Ecto neural progenitor cell (in vitro differentiated cells): ENCODE measurements at regions not wholly inside any gene's neighbourhood (a gene's known extent, or its start where the extent isn't known, plus 50 kb on each side); places are given as distances from the start of the nearest gene placed in this dataset.
"Not testable (repeated sequence)": the region's sequence is repeated elsewhere in the genome, so short reads cannot be mapped to it uniquely, and the experiment has no call there.

Experiments
- DNase-seq: peaks from one replicate; pipeline ENCODE4 v3.0.0-alpha.2; 2018; ENCODE audit warnings: low spot score

- DNase-seq, result no peak
Observed at GRCh38 chr12:73529231-73529630, 1008.4 kb upstream of the ATXN7L3B start.

- no peak for DNase-seq
Observed at GRCh38 chr12:73529954-73530353, 1007.7 kb upstream of the ATXN7L3B start.

- no peak for DNase-seq
Observed at GRCh38 chr12:73531752-73532151, 1005.9 kb upstream of the ATXN7L3B start.

- DNase-seq, result no peak
Observed at GRCh38 chr12:73547421-73547820, 990.2 kb upstream of the ATXN7L3B start.

- DNase-seq, result no peak
Observed at GRCh38 chr12:73585136-73585535, 952.5 kb upstream of the ATXN7L3B start.

- DNase-seq, result no peak
Observed at GRCh38 chr12:73589220-73589619, 948.4 kb upstream of the ATXN7L3B start.

- no peak for DNase-seq
Observed at GRCh38 chr12:73598626-73599025, 939.0 kb upstream of the ATXN7L3B start.

GRCh38 chr12:73599268-73599667 lies 938.4 kb upstream of the ATXN7L3B start:
- DNase-seq, result no peak

GRCh38 chr12:73605925-73606324 lies 931.7 kb upstream of the ATXN7L3B start:
- DNase-seq, result peak; percentile 50

GRCh38 chr12:73612551-73612950 lies 925.1 kb upstream of the ATXN7L3B start:
- DNase-seq, result no peak

GRCh38 chr12:73623421-73623820 lies 914.2 kb upstream of the ATXN7L3B start:
- no peak for DNase-seq

GRCh38 chr12:73625226-73625625 lies 912.4 kb upstream of the ATXN7L3B start:
- DNase-seq, result no peak

- DNase-seq, result no peak
Observed at GRCh38 chr12:73629171-73629570, 908.5 kb upstream of the ATXN7L3B start.

- no peak for DNase-seq
Observed at GRCh38 chr12:73629893-73630831, 907.5 kb upstream of the ATXN7L3B start.

- no peak for DNase-seq
Observed at GRCh38 chr12:73632191-73632590, 905.4 kb upstream of the ATXN7L3B start.

GRCh38 chr12:73632661-73633060 lies 905.0 kb upstream of the ATXN7L3B start:
- no peak for DNase-seq

GRCh38 chr12:73639397-73639796 lies 898.2 kb upstream of the ATXN7L3B start:
- DNase-seq, result not testable (repeated sequence)

- no peak for DNase-seq
Observed at GRCh38 chr12:73656375-73656774, 881.3 kb upstream of the ATXN7L3B start.

- no peak for DNase-seq
Observed at GRCh38 chr12:73659802-73660201, 877.8 kb upstream of the ATXN7L3B start.

GRCh38 chr12:73665193-73665592 lies 872.4 kb upstream of the ATXN7L3B start:
- no peak for DNase-seq

GRCh38 chr12:73671550-73671949 lies 866.1 kb upstream of the ATXN7L3B start:
- DNase-seq, result not testable (repeated sequence)

GRCh38 chr12:73677520-73678291 lies 859.9 kb upstream of the ATXN7L3B start:
- no peak for DNase-seq

GRCh38 chr12:73678335-73678734 lies 859.3 kb upstream of the ATXN7L3B start:
- DNase-seq, result no peak
